Prostate gland (tissue), 2 donors: ENCODE measurements at regions not wholly inside any gene's neighbourhood (a gene's known extent, or its start where the extent isn't known, plus 50 kb on each side); places are given as distances from the start of the nearest gene placed in this dataset.
A peak's percentile ranks its signal among the peaks of the same experiment; 100 is the strongest.
"Not testable (repeated sequence)": the region's sequence is repeated elsewhere in the genome, so short reads cannot be mapped to it uniquely, and the experiment has no call there.

Source experiments
- DNase-seq: peaks from one replicate; pipeline ENCODE4 v3.0.0-alpha.2; 2019; ENCODE audit warnings: low spot score
- H3K27ac ChIP-seq, 2 donors: fragments of 200-600 bp; sonication (generic); 2 replicates each; pipeline ENCODE4 v1.5.1; 2017 to 2019
- H3K27me3 ChIP-seq: fragments of 200-600 bp; sonication (generic); replicated peaks from 2 replicates; pipeline ENCODE4 v1.5.1; 2019; ENCODE audit not compliant: insufficient read depth
- H3K36me3 ChIP-seq, 2 donors: fragments of 200-600 bp; sonication (generic); 1 replicate in 1 of 2; 2 replicates in 1 of 2; pipeline versions ENCODE4 v1.5.1 to v1.8.1; 2017 to 2019
- H3K4me1 ChIP-seq: fragments of 200-600 bp; sonication (generic); replicated peaks from 2 replicates; pipeline ENCODE4 v1.5.1; 2019
- H3K4me3 ChIP-seq, 2 donors: fragments of 200-600 bp; sonication (generic); 2 replicates each; pipeline ENCODE4 v1.5.1; 2017 to 2019
- H3K9me3 ChIP-seq: fragments of 200-600 bp; sonication (generic); 2 replicates; pipeline ENCODE4 v1.5.1; 2017
- POLR2A ChIP-seq: fragments of 450-650 bp; IDR thresholded peaks from one replicate; pipeline ENCODE4 v1.6.1; 2016; ENCODE audit warnings: antibody characterized with exemption, mild to moderate bottlenecking
- POLR2AphosphoS5 ChIP-seq: sonication (generic); formaldehyde crosslinking; IDR thresholded peaks from one replicate; pipeline ENCODE4 v1.6.1; 2017; ENCODE audit warnings: antibody characterized with exemption
- WGBS: methylation state at CpG from one replicate; pipeline ENCODE4 v1.1.5; 2018; 5-methylcytosine and 5-hydroxymethylcytosine counted together
- intact Hi-C: fragments of 100-400 bp; cut with DNase I; formaldehyde crosslinking; loops from one replicate; pipeline ENCODE4 v1.14.2; 2022
- TF ChIP-seq, protein P1 (sequence below), 4 experiments: fragments of 200-600 bp in 2 of 4; fragments of 450-650 bp in 2 of 4; sonication (generic) in 2 of 4; IDR thresholded peaks; 1 replicate in 3 of 4; 2 replicates in 1 of 4; pipeline ENCODE4 v1.5.1; 2016 to 2019; ENCODE audit warnings: antibody characterized with exemption in 4 of 4, mild to moderate bottlenecking in 2 of 4, moderate library complexity in 2 of 4

DNA sequence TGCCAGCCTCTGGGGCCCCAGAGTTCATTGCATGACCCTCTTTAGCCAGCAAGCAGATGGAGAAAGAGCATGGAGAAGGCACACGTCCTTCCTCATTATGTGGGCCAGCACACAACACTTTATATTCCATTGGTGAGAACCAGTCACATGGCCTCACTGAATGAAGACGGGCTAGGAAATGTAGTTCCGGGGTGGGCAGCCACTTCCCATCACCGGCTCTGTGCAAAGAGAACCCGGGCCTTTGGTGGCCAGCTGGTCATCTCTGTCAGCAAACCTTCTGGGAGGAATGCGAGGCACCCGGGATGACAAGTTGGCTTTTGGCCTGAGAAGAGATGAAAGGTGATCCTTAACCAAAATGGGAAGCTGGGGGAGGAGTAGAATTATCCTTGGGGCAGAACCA, 90.2 kb upstream of the VGLL4 start:
- 82% methylated on average over 7 of the region's 7 CpGs for WGBS
- no peak for TF ChIP-seq POLR2A
- no peak for TF ChIP-seq POLR2AphosphoS5
- TF ChIP-seq, protein P1, sequence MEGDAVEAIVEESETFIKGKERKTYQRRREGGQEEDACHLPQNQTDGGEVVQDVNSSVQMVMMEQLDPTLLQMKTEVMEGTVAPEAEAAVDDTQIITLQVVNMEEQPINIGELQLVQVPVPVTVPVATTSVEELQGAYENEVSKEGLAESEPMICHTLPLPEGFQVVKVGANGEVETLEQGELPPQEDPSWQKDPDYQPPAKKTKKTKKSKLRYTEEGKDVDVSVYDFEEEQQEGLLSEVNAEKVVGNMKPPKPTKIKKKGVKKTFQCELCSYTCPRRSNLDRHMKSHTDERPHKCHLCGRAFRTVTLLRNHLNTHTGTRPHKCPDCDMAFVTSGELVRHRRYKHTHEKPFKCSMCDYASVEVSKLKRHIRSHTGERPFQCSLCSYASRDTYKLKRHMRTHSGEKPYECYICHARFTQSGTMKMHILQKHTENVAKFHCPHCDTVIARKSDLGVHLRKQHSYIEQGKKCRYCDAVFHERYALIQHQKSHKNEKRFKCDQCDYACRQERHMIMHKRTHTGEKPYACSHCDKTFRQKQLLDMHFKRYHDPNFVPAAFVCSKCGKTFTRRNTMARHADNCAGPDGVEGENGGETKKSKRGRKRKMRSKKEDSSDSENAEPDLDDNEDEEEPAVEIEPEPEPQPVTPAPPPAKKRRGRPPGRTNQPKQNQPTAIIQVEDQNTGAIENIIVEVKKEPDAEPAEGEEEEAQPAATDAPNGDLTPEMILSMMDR (IDR thresholded peaks at IDR 0.05) = no peak

DNA sequence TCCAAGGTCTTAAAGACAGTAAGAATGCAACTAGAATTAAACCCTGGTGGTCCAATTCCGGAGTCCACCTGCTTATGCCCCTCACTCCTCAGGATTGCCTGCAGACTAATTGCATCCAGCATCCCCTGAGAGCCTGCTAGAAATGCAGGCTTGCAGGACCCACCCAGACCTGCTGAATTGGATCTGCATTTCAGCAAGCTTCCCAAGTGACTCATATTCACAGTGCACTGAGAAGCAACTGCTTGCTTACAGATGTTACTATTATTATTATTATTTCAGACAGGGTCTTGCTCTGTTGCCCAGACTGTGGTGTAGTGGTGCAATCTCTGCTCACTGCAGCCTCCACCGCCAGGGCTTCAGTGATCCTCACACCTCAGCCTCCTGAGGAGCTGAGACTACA, 83.5 kb upstream of the VGLL4 start:
- intact Hi-C loops = no loop called here
- TF ChIP-seq, protein P1 (IDR thresholded peaks at IDR 0.05) = no peak
- no peak for TF ChIP-seq POLR2A
- H3K27ac ChIP-seq = no peak overlapping the region
- no peaks in the 10 kb centered on the region for H3K4me1 ChIP-seq
- H3K9me3 ChIP-seq = no peaks in the 10 kb centered on the region
- WGBS = 100% methylated on average over 2 of the region's 2 CpGs
- no peaks in the 10 kb centered on the region for H3K27me3 ChIP-seq
- DNase-seq = no peak
- no peaks in the 10 kb centered on the region for H3K36me3 ChIP-seq
- no peak overlapping the region for H3K4me3 ChIP-seq

More for the DNA sequence above, 90.2 kb upstream of the VGLL4 start:
- no peak for DNase-seq
- intact Hi-C loops = no loop called here
- no peaks in the 10 kb centered on the region for H3K27me3 ChIP-seq
- no peaks in the 10 kb centered on the region for H3K4me1 ChIP-seq
- no peak overlapping the region for H3K27ac ChIP-seq
- H3K4me3 ChIP-seq = no peak overlapping the region
- H3K9me3 ChIP-seq = no peaks in the 10 kb centered on the region
- no peaks in the 10 kb centered on the region for H3K36me3 ChIP-seq

DNA sequence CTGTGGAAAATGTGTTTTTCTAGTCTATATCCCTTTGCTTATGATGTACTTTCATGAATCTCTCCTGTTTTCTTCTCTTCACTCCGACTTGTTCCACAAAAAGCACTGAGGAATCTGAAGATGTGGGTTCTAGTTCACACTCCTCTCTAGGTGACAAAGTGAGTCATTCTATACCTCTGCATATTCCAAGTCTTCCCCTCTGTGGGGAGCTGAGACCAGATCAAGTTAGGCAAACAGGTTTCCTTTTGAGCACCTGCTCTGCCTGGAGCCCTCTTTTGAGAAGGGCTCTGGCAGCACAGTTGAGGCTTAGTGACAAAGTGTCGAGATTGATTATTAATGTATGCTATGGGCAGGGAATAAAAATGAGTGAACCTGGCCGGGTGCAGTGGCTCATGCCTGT, 82.4 kb upstream of the VGLL4 start:
- no peak overlapping the region for H3K27ac ChIP-seq

DNA sequence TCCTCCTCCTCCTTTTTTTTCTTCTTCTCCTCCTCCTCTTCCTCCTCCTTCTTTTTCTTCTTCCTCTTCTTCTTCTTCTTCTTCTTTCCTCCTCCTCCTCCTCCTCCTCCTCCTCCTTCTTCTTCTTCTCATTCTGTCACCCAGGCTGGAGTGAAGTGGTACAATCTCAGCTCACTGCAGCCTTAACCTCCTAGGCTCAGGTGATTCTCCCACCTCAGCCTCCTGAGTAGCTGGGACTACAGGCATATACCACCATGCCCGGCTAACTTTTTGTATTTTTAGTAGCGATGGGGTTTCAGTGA, 81.6 kb upstream of the VGLL4 start:
- H3K27ac ChIP-seq, intact Hi-C loops, H3K4me1 ChIP-seq, H3K9me3 ChIP-seq, H3K27me3 ChIP-seq, DNase-seq, H3K36me3 ChIP-seq, H3K4me3 ChIP-seq: not testable (repeated sequence)
- 92% methylated on average over 2 of the region's 2 CpGs for WGBS

More for the DNA sequence above, 82.4 kb upstream of the VGLL4 start:
- H3K36me3 ChIP-seq = no peaks in the 10 kb centered on the region
- intact Hi-C loops = no loop called here
- no peak overlapping the region for H3K4me3 ChIP-seq
- TF ChIP-seq POLR2A (no peak), POLR2AphosphoS5 (no peak)
- H3K9me3 ChIP-seq = no peaks in the 10 kb centered on the region
- H3K27me3 ChIP-seq = no peaks in the 10 kb centered on the region
- no peaks in the 10 kb centered on the region for H3K4me1 ChIP-seq
- WGBS = 94% methylated on average over 3 of the region's 3 CpGs
- DNase-seq = no peak

DNA sequence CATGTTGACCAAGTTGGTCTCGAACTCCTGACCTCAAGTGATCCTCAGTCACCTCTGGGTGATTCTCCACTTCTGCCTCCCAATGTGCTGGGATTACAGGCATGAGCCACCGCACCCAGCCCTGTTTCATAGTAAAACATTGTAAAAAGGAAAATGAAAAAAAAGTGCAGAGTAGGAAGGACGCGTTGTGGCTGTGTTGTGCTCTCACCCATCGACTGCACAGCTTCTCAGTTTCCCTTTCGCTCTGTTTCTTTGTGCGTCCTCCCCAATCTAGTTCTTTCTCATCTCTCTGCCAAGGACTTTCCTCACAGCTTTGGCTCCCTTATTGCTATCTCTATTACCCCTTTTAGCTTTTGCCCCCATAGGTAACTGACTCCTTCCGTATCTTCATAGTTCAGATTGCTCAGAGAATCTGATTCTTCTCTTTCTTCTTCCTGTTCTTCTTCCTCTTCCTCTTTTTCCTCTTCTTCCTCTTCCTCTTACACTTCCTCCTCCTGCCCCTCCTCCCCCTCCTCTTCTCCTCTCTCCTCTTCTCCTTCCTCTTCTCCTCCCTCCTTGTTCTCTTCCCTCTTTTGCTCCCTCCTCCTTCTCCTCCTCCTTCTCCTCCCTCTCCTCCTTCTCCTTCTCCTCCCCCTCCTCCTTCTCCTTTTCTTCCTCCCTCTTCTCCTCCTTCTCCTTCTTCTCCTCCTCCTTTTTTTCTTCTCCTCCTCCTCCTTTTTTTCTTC, 81.1 kb upstream of the VGLL4 start:
- no peak for DNase-seq
- intact Hi-C loops = no loop called here
- 84% methylated on average over 8 of the region's 8 CpGs for WGBS
- Histone ChIP-seq H3K4me3 (no peak overlapping the region), H3K36me3 (no peaks in the 10 kb centered on the region), H3K9me3 (no peaks in the 10 kb centered on the region), H3K27me3 (no peaks in the 10 kb centered on the region), H3K4me1 (no peaks in the 10 kb centered on the region), H3K27ac (no peak overlapping the region)
- TF ChIP-seq, protein P1 (IDR thresholded peaks at IDR 0.05) = no peak
- no peak for TF ChIP-seq POLR2A
- no peak for TF ChIP-seq POLR2AphosphoS5

DNA sequence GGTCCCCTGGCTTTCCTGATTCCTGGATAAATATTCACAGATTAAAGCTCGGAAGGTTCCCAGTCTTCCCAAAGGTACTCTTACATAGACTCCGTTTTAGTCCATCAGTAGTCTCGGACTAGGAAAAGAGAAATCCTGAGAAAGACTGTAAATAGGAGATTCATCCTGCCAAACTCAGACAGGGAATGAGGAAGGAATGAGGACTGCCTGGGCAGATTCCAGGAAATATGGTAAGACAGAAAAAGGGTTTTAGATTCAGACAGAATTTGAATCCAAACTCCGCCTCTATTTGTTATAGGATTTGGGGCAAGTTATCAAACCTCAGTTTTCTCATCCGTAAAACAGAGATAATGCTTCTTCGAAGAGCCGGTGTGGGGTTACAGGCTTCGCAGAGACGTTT, 77.8 kb upstream of the VGLL4 start:
- no peaks in the 10 kb centered on the region for H3K36me3 ChIP-seq
- intact Hi-C loops = no loop called here
- no peak for DNase-seq
- no peak overlapping the region for H3K4me3 ChIP-seq
- TF ChIP-seq, protein P1 (IDR thresholded peaks at IDR 0.05) = no peak
- TF ChIP-seq POLR2AphosphoS5 = no peak
- peak overlapping the region; percentile 94 to 96 for H3K27ac ChIP-seq
- WGBS = 70% methylated on average over 9 of the region's 9 CpGs
- no peaks in the 10 kb centered on the region for H3K27me3 ChIP-seq
- H3K4me1 ChIP-seq = no peaks in the 10 kb centered on the region
- no peaks in the 10 kb centered on the region for H3K9me3 ChIP-seq
